ENCODE measurements at regions not wholly inside any gene's neighbourhood (a gene's known extent, or its start where the extent isn't known, plus 50 kb on each side); places are given as distances from the start of the nearest gene placed in this dataset.

DNA sequence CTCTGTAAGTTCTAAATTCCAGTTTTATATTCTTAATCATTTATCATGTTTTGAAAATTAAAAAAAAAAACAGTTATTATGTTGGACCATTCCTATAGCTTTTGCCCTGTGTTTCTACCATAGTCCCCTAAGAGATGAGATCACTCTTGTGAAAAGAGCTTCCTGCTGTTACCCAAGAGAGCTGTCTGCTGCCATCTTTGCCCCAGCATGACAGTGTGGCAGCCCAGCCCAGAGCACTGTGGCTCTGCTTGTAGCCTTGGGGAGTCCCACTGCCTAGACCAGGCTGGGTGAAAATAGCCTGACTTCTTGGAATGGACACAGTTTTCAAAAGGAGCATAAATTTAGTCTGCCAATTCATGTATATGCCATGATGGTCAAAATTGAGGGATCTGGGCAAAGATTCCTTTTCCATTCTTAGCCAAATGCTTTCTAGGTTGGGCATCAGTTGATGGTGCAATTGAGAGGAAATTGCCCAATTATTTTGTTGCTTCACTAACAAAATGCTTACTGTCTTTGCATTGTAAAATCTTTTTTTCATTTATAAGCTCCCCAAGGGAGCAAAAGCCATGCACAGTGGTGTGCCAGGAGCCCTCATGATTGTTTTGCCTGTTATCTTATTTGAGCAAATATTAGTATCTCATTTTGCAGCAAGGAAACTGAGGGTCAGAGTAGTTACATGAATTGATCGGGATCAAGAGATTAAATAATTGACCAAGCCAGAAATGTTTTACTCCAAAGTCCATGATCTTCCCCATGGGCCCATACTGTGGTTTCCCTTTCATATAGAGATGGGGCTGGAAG, 72.8 kb downstream of the ETS2 start:
- DNase-seq = no peak

DNA sequence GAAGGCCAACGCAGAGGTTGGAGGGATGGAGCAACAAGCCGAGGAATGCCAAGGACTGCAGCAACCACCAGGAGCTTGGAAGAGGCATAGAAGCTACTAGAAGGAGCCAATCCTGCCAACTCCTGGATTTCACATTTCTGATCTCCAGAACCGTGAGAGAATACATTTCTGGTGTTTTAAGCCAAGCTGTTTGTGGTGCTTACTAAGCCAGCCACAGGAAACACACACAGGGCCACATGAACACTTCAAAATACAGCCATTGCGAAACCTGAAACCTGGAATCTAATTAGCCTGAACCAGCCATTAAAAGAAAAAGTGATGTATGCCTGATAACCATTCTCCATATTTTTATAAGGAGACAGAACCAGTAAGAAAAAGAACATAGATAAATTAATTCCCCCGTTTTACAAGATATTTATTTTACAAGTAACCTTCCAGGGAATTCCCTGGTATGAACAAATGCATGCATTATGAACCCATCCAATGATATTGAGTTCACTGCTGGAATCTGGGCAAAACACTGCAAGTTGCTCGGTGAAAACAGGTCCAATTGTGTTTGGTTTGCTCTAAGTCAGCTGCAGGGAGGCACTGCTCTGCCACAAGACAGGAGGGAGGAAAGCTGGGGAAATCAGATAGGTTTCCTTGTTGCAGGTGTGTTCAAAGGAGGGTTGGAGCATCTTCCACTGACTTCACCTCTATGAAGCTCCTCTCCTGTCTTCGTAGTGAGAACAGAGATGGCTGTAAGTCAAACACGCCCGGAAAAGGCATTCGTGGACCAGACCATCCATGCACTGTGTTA, 70.2 kb downstream of the ETS2 start:
- DNase-seq = no peak

Measured in GF-D8 (cell line).